MG63 (cell line): ENCODE measurements at regions not wholly inside any gene's neighbourhood (a gene's known extent, or its start where the extent isn't known, plus 50 kb on each side); places are given as distances from the start of the nearest gene placed in this dataset.
"Not testable (repeated sequence)": the region's sequence is repeated elsewhere in the genome, so short reads cannot be mapped to it uniquely, and the experiment has no call there.

Experiments
- DNase-seq: peaks from one replicate; pipeline ENCODE4 v3.0.0-alpha.2; 2020
- H3K27me3 ChIP-seq: fragments of 250-450 bp; sonication (Bioruptor Pico); 2 replicates; pipeline ENCODE4 v1.5.1; 2020; ENCODE audit warnings: mild to moderate bottlenecking, moderate library complexity
- H3K36me3 ChIP-seq: fragments of 250-450 bp; sonication (Bioruptor Pico); 2 replicates; pipeline ENCODE4 v1.5.1; 2020; ENCODE audit warnings: mild to moderate bottlenecking, moderate library complexity
- H3K4me3 ChIP-seq: fragments of 250-450 bp; sonication (Bioruptor Pico); 2 replicates; pipeline ENCODE4 v1.5.1; 2020; ENCODE audit warnings: mild to moderate bottlenecking, moderate library complexity
- H3K9me3 ChIP-seq: fragments of 250-450 bp; sonication (Bioruptor Pico); 2 replicates; pipeline ENCODE4 v1.5.1; 2020; ENCODE audit warnings: mild to moderate bottlenecking, moderate library complexity

DNA sequence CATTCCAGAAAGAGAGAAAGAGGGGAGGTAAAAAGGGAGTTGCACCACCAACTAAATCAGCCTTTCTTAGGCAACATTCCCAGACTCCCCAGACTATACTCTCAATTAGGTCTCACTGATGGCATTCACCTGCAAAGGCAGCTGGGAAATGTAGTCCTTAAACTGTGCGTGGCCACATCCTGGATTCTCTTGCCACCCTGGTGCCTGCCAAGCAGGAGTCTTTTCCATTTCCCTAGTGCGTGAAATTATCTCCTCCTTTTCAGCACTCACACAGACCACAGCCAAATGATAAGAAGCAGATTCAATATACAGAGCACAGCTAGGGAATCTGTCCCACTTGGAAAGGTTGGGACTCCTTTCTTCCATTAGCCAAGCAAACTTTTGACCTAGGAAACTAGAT is 298.0 kb downstream of the ANAPC1 start:
- not testable (repeated sequence) for DNase-seq, H3K9me3 ChIP-seq, H3K4me3 ChIP-seq, H3K36me3 ChIP-seq, H3K27me3 ChIP-seq

DNA sequence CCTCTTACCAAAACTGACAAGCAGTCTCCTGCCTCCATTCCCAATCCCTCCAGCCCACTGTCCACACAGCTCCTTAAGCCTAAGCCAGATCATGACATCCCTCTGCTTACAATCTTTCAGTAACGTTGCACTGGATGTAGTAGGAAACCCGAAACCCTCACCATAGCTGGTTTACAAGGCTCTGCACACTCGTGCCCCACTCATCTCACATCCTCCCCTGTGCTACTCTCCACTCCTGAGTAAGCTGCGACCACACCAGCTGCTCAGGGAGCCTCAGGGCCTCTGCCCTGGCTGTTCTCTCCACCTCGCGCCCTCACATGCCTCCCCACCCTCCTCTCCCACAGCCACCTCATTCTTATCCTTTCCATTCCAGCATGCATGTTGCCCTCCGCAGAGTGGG is 288.9 kb downstream of the ANAPC1 start:
- not testable (repeated sequence) for DNase-seq, H3K9me3 ChIP-seq, H3K4me3 ChIP-seq, H3K27me3 ChIP-seq, H3K36me3 ChIP-seq

- not testable (repeated sequence) for H3K4me3 ChIP-seq, H3K36me3 ChIP-seq, H3K27me3 ChIP-seq, DNase-seq, H3K9me3 ChIP-seq
These were observed 286.9 kb downstream of the ANAPC1 start for GRCh38 chr2:111596808-111597705.

- H3K4me3 ChIP-seq, DNase-seq, H3K36me3 ChIP-seq, H3K27me3 ChIP-seq, H3K9me3 ChIP-seq: not testable (repeated sequence)
These were observed 285.0 kb downstream of the ANAPC1 start for GRCh38 chr2:111598944-111599343.

- not testable (repeated sequence) for DNase-seq, H3K4me3 ChIP-seq, H3K27me3 ChIP-seq, H3K9me3 ChIP-seq, H3K36me3 ChIP-seq
These were observed 281.7 kb downstream of the ANAPC1 start for GRCh38 chr2:111602259-111602658.

GRCh38 chr2:111605798-111606197 is 278.2 kb downstream of the ANAPC1 start:
- H3K27me3 ChIP-seq, H3K36me3 ChIP-seq, DNase-seq, H3K9me3 ChIP-seq, H3K4me3 ChIP-seq: not testable (repeated sequence)

- H3K4me3 ChIP-seq, H3K9me3 ChIP-seq, H3K27me3 ChIP-seq, H3K36me3 ChIP-seq: not testable (repeated sequence)
- DNase-seq: peak; percentile 51
These were observed 277.4 kb downstream of the ANAPC1 start for GRCh38 chr2:111606632-111607031.

DNA sequence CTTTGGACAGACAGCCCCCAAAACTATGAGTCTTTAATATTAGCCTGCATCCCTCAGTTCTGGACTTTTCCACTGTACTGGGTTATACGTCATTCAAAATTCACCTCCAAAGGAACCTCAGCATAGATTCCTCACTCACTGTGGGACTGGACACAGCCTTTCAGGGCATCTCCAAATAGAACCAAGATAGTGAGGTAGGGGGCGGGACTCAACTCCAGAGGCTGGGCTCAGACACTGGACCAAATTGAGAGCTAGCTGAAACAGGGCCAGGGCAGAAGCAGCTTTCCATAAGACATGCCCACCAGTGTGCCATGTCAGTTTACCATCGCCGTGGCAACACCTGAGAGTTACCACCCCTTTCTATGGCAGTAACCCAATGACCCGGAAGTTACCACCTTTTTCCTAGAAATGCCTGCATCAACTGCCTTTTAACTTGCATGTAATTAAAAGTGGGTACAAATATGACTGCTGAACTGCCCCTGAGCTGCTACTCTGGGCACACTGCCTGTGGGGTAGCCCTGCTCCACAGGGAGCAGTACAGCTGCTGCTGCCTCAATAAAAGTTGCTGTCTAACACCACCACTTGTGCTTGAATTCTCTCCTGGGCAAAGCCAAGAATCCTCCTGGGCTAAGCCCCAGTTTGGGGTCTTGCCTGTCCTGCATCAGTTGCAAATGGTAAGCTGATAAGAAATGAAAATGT is 274.7 kb downstream of the ANAPC1 start:
- H3K4me3 ChIP-seq, DNase-seq, H3K9me3 ChIP-seq, H3K36me3 ChIP-seq, H3K27me3 ChIP-seq: not testable (repeated sequence)

- not testable (repeated sequence) for DNase-seq, H3K36me3 ChIP-seq, H3K4me3 ChIP-seq, H3K27me3 ChIP-seq, H3K9me3 ChIP-seq
These were observed 274.0 kb downstream of the ANAPC1 start for GRCh38 chr2:111610035-111610434.

- no peak for DNase-seq
- Histone ChIP-seq H3K9me3 (no peaks in the 10 kb centered on the region), H3K36me3 (no peaks in the 10 kb centered on the region), H3K27me3 (no peaks in the 10 kb centered on the region), H3K4me3 (no peak overlapping the region)
These were observed 267.3 kb downstream of the ANAPC1 start for GRCh38 chr2:111616651-111617218.

GRCh38 chr2:111617299-111618225 is 266.4 kb downstream of the ANAPC1 start:
- H3K9me3 ChIP-seq: no peaks in the 10 kb centered on the region
- no peaks in the 10 kb centered on the region for H3K27me3 ChIP-seq
- DNase-seq: no peak
- H3K4me3 ChIP-seq: no peak overlapping the region
- H3K36me3 ChIP-seq: no peaks in the 10 kb centered on the region

DNA sequence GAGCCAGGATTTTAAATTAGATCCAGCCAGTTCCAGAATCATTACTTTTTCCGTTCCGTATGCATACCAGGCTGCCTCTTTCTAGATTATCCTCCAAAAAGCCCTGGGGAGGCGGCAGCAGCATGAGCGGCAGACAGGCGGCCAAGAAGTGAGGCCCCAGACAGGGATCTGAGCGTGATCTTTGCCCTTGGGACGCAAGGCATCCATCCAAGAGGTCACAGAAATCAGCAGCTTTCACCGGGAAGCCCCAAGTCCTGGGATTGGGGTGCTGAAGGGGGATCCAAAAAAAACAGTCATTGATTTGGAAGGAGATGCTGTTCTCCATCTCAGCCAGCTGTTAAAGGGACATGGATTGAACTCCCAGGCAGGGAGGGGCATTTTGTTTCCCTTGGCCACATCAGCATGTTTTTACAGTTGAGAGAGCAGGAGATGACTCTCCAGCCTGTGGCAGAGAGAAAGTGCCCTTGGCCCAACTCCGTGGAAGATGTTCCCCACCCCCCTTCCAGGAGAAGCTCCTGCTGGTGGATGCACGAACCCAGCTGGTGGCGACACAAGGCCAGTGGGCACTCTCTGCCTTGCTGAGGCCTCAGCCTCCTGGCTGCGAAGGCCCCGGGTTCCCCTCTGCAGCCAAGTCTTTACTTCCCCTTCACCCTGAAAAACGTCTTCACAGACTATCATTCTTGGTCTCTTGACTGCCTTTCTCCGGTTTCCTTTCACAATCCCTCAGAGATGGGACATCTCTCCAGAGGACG is 265.6 kb downstream of the ANAPC1 start:
- Histone ChIP-seq H3K27me3 (no peaks in the 10 kb centered on the region), H3K4me3 (no peak overlapping the region), H3K9me3 (no peaks in the 10 kb centered on the region), H3K36me3 (no peaks in the 10 kb centered on the region)
- DNase-seq: peak; percentile 92

DNA sequence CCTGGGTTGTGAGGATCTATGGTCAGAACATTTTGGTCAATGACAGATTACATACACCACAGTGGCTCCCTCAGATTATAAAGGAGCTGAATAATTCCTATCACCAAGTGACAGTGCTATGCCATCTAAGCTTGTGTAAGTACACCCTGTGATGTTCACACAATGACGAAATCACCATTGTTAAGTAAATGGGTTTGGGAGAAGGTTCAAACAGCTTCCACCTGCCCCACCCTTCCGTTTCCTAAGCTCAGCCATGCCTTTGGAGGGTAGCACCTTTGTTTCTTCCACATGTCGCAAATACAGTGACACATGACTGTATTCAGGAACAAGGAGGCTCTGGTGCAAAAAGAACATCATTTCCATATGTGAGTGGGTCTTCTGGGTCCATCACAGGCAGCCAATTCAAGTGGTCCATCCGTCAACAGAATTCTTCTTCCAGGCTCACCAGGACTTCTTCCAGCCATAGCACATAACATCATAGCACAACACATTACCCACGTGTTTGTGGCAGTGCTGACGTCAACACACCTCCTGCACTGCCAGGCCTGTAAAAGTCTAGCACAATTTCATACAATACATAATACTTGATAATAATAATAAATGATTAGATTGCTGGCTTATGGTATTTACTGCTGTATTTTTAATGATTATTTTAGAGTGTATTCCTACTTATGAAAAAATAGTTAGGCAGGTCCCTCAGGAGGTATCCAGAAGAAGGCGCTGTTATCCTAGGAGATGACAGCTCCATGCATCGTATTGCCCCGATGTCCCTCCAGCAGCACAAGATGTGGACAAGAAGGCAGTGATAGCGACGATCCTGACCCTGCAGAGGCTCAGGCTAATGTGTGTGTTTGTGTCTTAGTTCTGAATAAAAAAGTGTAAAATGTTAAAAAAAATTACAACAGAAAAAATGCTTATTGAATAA is 264.8 kb downstream of the ANAPC1 start:
- Histone ChIP-seq H3K27me3 (no peaks in the 10 kb centered on the region), H3K4me3 (no peak overlapping the region), H3K9me3 (no peaks in the 10 kb centered on the region), H3K36me3 (no peaks in the 10 kb centered on the region)
- no peak for DNase-seq

DNA sequence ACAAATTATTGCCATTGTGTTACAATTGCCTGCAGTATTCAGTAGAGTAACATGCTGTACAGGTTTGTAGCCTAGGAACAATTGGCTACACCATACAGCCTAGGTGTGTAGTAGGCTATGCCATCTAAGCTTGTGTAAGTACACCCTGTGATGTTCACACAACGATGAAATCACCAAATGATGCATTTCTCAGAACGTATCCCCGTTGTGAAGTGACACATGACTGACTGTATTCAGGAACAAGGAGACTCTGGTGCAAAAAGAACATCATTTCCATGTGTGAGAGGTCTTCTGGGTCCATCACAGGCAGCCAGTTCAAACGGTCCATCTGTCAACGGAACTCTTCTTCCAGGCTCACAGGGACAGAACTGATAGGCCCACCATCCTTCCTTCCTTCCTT is 263.7 kb downstream of the ANAPC1 start:
- no peaks in the 10 kb centered on the region for H3K27me3 ChIP-seq
- H3K9me3 ChIP-seq: no peaks in the 10 kb centered on the region
- no peak overlapping the region for H3K4me3 ChIP-seq
- no peaks in the 10 kb centered on the region for H3K36me3 ChIP-seq
- no peak for DNase-seq

DNA sequence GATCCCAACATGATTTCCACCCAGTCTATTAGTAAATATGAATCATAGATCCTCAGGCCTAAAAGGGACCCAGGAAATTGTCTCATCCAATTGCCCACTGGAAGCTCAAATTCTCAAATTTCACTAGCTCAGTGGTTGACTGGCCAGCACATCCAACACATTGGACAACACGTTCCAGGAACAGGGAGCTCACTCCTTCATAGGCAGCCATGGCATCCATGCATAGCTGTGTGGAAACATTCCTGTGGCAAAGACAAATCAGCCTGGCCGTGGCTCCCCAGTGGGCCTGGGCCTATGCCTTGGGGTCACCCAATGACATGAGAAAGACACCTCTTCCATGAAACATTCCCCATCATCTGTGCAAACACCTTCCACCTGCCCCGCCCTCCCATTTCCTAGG is 261.1 kb downstream of the ANAPC1 start:
- H3K9me3 ChIP-seq: peaks cover 16% of the 10 kb centered on the region
- no peak for DNase-seq
- no peaks in the 10 kb centered on the region for H3K36me3 ChIP-seq
- H3K4me3 ChIP-seq: no peak overlapping the region
- H3K27me3 ChIP-seq: no peaks in the 10 kb centered on the region
